ENCODE measurements at regions not wholly inside any gene's neighbourhood (a gene's known extent, or its start where the extent isn't known, plus 50 kb on each side); places are given as distances from the start of the nearest gene placed in this dataset.
A peak's percentile ranks its signal among the peaks of the same experiment; 100 is the strongest.

GRCh38 chr9:20217596-20217995 is 404.7 kb downstream of the MLLT3 start:
- H3K4me3 ChIP-seq (ENCODE audit: control insufficient read depth, low read depth, low read length), result no peak overlapping the region
- no peak for TF ChIP-seq CTCF (conservative IDR thresholded peaks at IDR 0.05; ENCODE audit: control insufficient read depth, insufficient read depth, low read depth, low read length)
- peak; percentile 40 for DNase-seq (ENCODE audit: low read depth)

- DNase-seq (ENCODE audit: low read depth), result no peak
- no peak overlapping the region for H3K4me3 ChIP-seq (ENCODE audit: control insufficient read depth, low read depth, low read length)
- TF ChIP-seq CTCF (conservative IDR thresholded peaks at IDR 0.05; ENCODE audit: control insufficient read depth, insufficient read depth, low read depth, low read length), result no peak
Measured at GRCh38 chr9:20216438-20216837, 405.9 kb downstream of the MLLT3 start.

- no peak for DNase-seq (ENCODE audit: low read depth)
- H3K4me3 ChIP-seq (ENCODE audit: control insufficient read depth, low read depth, low read length), result no peak overlapping the region
- TF ChIP-seq CTCF (conservative IDR thresholded peaks at IDR 0.05; ENCODE audit: control insufficient read depth, insufficient read depth, low read depth, low read length), result no peak
Measured at GRCh38 chr9:20215552-20215951, 406.7 kb downstream of the MLLT3 start.

- no peak for TF ChIP-seq CTCF (conservative IDR thresholded peaks at IDR 0.05; ENCODE audit: control insufficient read depth, insufficient read depth, low read depth, low read length)
- DNase-seq (ENCODE audit: low read depth), result no peak
- no peak overlapping the region for H3K4me3 ChIP-seq (ENCODE audit: control insufficient read depth, low read depth, low read length)
Measured at GRCh38 chr9:20212806-20213205, 409.5 kb downstream of the MLLT3 start.

GRCh38 chr9:20209391-20210340 is 412.6 kb downstream of the MLLT3 start:
- no peak for TF ChIP-seq CTCF (conservative IDR thresholded peaks at IDR 0.05; ENCODE audit: control insufficient read depth, insufficient read depth, low read depth, low read length)
- DNase-seq (ENCODE audit: low read depth), result no peak

GRCh38 chr9:20208961-20209371 is 413.3 kb downstream of the MLLT3 start:
- no peak for DNase-seq (ENCODE audit: low read depth)
- no peak overlapping the region for H3K4me3 ChIP-seq (ENCODE audit: control insufficient read depth, low read depth, low read length)

More at GRCh38 chr9:20209391-20210340, 412.6 kb downstream of the MLLT3 start:
- H3K4me3 ChIP-seq (ENCODE audit: control insufficient read depth, low read depth, low read length), result no peak overlapping the region

More at GRCh38 chr9:20208961-20209371, 413.3 kb downstream of the MLLT3 start:
- no peak for TF ChIP-seq CTCF (conservative IDR thresholded peaks at IDR 0.05; ENCODE audit: control insufficient read depth, insufficient read depth, low read depth, low read length)
